Activated CD4-positive, alpha-beta T cell treated with anti-CD3 and anti-CD28 coated beads for 48 hours (primary cell): ENCODE measurements at regions not wholly inside any gene's neighbourhood (a gene's known extent, or its start where the extent isn't known, plus 50 kb on each side); places are given as distances from the start of the nearest gene placed in this dataset.

ENCODE experiments used
- DNase-seq: peaks from one replicate; pipeline ENCODE4 v3.0.0-alpha.2; 2020

DNA sequence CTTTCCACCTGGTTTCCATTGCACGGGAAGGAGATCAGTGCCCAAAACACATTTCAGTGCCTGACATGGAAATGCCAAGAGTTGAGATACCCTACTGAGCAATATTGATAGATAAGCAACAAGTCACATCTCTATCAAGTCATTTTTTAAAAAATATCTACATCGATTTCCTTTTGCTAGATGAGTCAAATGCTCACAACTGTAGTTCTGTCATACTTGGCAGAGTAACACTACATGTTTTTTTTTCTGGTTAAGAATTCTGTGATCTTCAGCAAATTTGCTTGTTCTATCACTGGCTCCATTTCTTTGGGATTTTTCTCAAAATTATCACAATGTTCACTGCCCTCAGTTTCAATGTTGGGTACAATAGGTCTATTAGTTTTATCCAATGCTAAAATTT lies 145.4 kb downstream of the ZC3H11B start:
- no peak for DNase-seq

- no peak for DNase-seq
Observed at GRCh38 chr1:219466766-219467165, 146.1 kb downstream of the ZC3H11B start.

DNA sequence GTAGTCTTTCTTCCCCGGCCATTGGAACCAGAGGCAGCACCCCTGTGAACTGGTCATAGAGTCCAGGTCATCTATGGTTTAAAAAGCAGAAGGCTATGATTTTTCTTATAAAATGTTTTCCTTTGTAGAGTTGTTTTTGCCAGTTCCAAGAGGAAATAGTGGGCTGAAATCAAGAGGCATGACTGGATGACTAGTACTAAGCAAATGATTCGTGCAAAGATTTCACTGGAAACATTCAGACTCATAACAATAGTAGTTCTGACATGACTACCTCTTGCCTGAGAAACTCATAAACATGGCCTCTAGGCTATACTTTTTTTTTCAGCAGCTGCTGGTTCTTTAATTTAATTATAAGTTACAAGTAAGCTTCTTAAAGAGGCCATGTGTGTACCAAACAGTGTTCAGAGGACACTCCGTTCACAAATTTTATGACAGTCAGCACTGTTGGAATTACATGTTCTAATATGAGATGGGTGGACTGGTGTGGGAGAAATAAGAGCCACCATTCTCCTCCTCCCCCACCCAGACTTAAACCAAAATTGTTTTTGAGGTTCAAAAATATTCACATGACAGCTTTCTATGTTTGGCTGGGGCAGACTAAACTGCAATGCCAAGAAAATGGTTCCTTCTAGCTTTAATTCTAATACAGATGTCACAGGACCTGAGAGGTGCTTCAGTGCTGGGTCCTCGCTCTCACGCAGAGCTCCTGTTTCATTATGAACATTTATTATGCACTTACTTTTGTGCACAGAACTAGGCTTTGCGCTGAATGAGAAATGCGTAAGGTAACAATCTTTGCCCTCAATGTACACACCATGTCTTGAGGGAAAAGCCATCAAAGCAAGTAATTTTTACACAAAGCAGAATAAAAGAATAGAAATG lies 147.5 kb downstream of the ZC3H11B start:
- peak; percentile 11 for DNase-seq

DNA sequence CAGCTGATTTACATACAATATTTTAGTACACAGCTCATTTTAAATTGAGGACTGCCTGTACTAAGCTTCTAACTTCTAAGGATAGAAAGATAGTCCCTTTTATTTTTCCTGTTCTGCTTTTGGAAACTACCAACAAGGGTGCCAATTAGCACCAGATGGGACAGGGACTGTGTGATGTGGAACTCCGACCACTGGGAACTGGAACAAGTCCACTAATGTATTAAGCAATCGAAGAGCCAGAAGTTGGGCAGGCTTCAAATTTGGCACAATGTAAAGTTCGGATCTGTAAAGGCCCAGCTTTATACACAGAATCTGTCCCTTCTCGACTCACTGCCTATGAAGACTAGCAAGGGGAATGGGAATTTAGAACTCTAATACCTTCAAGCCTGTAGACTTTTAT lies 149.3 kb downstream of the ZC3H11B start:
- no peak for DNase-seq

DNA sequence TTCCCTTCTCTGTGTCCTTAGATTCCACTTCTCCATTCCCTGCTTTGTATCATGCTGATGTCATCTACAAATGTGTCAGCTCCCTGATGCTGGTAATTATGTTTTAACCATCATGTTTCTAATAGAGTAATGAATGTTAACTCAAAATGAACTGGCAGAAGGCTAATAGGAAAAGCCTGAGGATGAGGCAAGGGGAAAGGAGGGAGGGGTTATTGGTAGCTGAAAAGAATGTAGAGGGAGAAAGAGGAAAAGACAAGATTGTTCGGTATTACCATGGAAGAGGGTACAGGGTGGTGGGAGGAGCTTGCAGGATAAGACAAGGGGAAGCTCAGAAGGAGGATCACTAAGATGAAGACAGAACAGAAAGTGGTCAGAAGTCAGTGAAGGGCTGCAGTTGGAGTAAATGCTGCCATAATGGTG lies 150.9 kb downstream of the ZC3H11B start:
- DNase-seq, result no peak

DNA sequence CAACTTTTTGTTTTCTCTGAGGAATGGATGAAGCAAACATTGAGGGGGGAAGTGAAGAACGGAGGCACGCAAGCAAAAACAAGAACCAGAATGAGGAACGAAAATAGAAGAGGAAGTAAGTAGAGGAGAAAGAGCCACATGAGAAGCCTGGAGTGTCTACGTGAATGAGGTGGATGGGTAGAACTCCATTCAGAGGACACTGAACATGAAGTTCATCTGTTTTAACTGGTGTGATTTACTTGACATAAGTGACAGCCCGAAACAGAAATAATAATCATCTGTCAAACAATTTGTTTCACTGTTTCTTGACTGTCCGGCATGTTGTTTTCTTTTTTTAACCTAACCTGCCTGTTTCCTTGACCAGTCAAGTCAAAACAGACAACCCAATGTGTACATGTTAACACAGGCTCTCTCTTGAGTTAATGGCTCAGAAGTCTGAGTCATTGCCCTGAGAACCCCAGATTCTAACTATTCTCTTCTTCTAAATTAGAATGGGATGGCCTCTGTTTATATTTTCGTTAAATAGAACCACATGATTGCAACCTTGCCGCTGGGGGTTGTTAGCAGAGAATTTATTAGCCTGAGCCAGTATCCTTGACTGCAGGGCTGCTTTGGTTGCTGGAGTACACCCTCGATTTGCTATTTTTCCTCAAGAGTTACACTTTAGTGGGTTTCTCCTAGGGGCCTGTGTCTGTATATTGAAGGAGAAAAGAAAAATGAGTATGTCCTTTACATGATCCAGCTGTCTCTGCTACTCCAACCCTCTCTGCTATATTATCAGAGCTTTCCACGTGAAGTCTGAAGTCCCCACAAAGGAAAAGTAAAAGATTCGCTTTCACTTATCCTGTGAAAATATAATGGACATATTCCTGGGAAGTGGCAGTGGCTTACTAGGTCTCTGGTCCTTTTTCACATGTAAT lies 151.7 kb downstream of the ZC3H11B start:
- DNase-seq, result no peak

DNA sequence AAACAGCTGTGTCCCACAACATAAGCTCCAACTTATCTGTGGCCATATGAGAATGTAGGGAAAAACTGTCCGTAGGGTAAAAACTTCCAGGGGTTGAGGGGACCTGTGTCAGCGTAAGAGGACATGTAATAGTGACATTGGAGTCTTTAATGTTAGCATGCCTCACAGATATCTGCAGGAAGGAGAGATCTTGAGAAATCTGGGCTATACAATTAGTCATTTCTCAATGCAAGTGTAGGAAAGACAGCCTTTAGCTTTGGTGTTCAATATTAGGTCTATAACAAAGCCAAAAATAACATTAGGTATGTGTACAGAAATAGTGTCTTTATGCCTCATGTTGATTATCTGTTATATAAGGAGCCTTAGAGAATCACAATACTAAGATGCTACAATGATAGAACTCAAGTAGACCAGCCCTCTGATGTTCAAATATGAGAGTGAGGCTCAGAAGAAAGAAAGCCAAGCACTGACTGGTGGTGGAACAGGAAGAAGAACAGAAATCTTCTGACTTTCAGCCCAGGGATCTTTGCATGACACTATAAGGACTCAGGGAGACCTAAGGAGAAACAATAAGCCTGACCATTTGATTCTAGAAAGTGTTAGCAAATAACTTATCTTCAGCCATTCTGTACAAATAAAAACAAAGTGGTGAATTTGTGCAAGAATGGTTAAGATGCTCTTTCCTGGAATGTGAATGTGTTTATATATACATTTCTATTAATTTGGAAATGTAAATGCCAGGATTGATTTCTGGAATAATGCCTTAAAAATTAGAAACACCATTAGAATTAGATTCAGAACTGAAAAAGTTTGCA lies 152.6 kb downstream of the ZC3H11B start:
- no peak for DNase-seq

DNA sequence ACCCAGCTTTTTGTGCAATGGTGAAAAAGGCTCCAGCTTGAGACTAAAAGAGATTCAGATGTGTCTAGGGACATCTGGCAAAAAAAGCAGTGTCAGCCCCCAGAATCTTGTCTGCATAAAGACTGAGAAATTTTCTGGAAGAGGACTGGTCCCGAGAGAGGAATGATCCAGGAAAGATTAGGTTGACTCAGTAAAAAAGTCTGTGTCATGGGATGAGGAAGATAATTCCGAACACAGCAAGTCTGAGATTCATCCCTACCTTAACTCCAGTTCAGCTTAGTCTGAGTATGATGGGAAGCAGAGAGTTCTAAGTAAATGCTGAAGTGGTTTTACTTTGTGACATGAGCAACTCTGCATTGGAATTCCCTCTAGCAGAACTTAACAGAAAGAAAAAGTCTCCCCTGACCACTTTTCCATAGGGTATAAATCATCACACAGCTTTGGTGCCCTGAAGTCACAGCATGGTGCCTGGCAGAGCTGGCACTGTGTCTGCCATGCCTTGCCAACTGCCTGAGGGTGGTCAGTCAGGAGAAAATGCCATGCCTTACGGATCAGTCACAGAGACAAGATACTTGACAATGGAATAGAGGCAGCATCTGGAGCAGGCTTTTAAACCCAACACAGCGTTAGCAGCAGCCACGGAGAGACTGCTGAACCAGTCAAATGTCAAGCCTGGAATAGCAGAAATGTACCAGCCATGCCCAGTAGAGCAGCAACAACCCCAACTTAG lies 153.4 kb downstream of the ZC3H11B start:
- no peak for DNase-seq

DNA sequence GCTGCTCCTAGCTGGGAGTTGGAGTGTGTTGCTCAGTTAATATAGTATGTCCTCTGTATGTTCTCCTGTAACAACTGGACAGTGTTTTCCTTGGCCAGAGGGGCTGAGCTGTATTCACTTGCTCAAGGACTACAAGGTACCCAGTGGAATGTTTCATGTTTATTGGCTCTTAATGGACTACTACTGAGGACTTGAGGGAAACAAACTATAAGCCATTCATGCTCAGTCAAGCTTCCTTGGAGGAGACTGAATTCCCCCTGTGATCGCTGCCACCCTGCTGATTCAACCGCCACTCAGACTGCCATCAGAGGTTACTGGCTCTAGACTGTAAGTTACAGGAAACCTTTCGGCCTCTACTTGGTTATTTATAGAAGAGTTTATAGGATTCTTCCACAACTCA lies 166.6 kb downstream of the ZC3H11B start:
- DNase-seq, result no peak

- no peak for DNase-seq
Observed at GRCh38 chr1:219445864-219446263, 167.0 kb downstream of the ZC3H11B start.

- no peak for DNase-seq
Observed at GRCh38 chr1:219444474-219444873, 168.4 kb downstream of the ZC3H11B start.

DNA sequence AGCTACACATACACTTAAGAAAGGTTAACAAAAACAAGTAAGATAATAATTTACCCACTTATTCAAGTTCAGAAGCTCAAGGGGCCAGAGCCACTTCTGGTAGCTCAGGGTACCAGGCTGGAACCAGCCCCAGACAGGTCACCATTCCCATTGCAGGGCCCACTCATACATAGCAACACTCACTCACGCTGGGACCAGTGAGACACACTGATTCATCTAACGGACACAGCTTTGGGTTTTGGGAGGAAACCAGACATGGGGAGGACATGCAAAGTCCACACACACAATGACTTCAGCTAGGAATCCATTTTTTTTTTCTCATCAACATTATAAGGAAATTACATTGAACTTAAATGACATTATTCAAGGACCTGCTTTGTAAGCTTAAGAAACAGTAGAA lies 169.1 kb downstream of the ZC3H11B start:
- DNase-seq, result no peak

- DNase-seq, result no peak
Observed at GRCh38 chr1:219442611-219443061, 170.3 kb downstream of the ZC3H11B start.

GRCh38 chr1:219441884-219442283 lies 171.0 kb downstream of the ZC3H11B start:
- DNase-seq, result no peak

DNA sequence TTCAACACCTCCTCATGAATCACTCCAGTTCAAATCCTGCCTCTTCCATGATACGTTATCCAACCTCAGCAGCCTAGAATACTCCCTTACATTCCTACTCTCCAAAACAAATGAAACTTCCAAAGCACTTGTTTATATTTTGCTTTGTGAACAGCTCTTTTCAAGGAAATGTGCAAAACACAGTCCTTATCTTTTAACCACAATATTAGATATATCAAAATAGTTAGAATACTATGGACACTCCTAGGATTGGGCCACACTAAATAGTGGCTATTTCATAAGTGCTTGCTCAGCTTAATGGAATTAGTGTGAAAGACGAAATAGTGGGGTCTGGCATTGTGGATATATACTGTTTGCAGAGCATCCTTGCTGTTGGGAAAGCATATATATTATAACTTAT lies 173.5 kb downstream of the ZC3H11B start:
- DNase-seq, result no peak

DNA sequence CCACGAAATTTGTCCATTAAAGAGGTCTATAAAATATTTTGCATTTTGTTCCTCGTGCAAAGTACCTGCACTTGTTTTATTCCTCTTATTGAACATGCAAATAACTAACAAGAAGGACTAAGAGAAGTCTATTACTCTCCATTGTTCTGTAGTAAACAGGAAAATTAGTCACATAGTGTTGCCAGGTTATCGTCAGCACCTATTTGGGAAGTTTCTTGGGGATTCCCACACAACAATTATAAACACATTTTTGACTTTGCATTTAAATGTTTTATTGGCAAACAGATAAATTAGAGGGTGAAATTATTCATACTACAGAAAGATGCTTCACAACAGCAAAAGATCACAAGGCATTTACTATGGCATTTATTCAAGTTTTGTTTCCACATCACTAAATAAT lies 174.5 kb downstream of the ZC3H11B start:
- DNase-seq, result no peak

DNA sequence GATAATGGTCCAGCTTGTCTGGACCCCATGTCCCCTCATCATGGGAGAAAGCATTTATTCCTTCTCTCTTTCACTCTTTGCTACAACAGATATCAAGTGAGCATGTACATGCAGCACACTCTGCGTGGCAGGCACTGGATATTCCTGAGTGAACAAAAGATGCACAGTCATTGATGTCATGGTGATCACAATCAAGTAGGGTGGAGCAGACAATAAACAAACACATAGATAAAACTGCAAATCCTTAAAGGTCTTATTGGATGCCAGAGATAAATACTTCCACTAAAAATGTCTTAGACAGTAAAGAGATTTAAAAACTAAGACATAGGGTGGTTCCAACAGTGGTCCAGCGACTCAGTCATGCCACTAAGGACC lies 178.0 kb downstream of the ZC3H11B start:
- DNase-seq, result no peak

DNA sequence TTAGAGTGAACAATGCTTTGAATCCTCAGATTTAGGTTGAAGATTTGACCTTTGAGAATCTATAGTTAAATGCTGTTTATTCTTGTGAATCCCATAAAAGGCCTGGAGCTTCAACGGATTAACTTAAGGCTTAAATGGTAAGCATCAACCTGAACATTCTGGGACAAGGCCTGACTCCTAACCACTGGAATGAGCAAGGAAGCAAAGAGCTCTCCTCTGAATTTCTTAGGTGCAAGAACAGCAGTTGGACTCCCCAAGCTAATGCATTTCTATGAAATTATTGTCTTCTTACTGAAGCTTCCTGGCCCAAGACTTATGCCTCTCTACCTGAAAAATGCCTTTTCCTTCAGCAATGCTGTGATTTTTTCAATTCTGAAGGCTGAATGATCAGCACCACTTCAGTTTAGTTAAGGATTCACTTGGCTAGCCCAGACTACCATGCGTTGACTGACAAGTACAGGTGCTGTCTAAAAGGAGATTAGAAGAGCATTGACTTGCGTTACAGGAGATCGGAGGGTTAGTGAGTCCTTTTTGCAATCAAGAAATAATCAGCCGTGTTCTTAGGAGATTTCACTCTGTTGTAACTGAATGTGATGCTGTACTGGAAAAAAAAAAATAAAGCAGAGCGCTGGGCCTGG lies 178.5 kb downstream of the ZC3H11B start:
- DNase-seq, result no peak

DNA sequence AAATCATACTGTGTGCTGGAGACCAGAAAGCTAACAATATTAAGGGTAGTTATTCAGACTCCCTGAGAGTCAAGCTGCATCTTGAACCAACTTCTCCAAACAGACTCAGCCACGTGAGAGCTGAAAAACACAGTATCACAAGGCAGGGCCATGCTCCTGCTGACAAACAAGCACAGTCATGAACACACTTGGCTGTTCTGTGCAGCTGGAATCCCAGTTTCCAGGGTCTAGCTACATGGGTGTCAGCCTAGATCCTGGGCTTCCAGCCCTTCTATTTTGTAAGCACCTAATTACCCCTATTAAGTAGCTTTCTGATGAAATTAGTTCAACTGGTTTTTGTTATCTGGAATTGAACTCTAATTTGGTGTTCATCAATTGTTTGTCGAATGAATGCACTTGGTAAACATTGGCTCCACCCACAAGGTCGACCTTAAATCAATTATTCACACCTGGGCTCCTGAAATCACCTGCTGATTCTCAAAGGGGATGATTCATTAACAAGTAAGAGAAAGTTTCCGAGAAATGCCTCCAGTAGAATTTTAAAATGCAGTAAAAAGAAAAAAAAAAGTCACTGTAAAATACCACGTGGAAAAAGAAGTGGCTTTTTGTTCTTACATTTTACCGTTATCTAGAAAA lies 179.3 kb downstream of the ZC3H11B start:
- no peak for DNase-seq

DNA sequence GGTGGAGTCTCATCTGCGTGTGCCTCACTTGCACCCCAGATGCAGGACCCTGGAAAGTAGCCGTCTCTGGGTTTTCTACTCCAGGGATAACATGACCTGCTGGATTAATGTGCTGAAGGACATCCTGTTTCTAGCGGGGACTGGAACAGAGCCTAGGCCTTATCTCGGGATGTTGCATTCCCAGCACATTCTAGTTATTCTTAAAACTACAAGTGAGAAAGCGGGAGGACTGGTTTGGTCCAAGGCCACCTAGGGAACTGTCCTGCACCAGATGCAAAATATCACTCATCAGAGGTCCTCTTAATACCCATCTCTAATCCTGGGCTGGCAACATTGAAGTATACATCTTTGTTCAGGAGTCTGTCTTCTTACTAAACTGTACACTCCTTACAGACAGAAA lies 179.9 kb downstream of the ZC3H11B start:
- no peak for DNase-seq

DNA sequence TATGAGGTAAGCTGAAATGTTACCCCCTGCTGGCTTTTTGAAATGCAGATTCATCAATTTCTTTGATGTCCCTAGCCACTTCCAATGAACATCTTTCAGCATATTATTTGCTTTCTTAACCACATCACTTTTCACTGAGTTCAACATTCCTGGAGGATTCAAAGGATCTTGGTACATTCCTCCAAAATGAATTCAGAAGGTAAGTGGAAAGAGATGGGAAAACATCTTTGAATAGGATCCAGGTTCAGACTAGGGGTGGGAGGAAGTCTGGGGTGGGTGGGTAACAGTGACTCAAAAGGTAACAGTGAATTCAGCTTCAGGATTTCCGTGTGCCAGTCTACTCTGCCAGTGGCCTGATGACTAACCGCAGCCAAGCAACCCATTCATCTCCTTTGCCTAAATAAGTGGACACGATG lies 180.7 kb downstream of the ZC3H11B start:
- DNase-seq, result no peak
